OCI-LY3 (cell line): ENCODE measurements at regions not wholly inside any gene's neighbourhood (a gene's known extent, or its start where the extent isn't known, plus 50 kb on each side); places are given as distances from the start of the nearest gene placed in this dataset.

Experiments
- EZH2phosphoT487 ChIP-seq: fragments of 200-600 bp; shearing (Covaris generic); IDR thresholded peaks from 2 replicates; pipeline ENCODE4 v1.6.1; 2018; ENCODE audit warnings: antibody characterized with exemption, mixed run types, low read depth
- TF ChIP-seq, protein P1 (sequence below): fragments of 200-600, 300-600 bp; sonication (generic); IDR thresholded peaks from 2 replicates; pipeline ENCODE4 v1.5.1; 2014; ENCODE audit warnings: antibody characterized with exemption, low read length, low read depth

DNA sequence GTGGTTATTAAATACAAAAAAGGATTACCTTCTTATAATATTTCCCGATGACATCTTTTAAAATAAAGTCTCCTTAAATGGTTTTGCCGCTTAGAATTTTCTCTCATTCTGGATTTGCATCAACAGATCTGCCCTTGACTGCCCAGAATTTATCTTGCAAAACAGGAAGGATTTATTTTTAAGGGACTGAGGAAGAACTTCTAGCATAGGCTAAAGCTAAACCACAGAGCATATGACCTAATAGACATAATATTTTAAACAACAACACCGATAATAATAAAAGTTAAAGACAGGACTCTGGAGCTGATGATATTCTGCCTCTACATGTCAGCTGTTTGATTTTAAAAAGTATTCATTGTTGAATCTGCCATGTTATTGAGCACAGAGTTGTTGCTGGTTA is 145.3 kb upstream of the ADCY2 start:
- TF ChIP-seq, protein P1, sequence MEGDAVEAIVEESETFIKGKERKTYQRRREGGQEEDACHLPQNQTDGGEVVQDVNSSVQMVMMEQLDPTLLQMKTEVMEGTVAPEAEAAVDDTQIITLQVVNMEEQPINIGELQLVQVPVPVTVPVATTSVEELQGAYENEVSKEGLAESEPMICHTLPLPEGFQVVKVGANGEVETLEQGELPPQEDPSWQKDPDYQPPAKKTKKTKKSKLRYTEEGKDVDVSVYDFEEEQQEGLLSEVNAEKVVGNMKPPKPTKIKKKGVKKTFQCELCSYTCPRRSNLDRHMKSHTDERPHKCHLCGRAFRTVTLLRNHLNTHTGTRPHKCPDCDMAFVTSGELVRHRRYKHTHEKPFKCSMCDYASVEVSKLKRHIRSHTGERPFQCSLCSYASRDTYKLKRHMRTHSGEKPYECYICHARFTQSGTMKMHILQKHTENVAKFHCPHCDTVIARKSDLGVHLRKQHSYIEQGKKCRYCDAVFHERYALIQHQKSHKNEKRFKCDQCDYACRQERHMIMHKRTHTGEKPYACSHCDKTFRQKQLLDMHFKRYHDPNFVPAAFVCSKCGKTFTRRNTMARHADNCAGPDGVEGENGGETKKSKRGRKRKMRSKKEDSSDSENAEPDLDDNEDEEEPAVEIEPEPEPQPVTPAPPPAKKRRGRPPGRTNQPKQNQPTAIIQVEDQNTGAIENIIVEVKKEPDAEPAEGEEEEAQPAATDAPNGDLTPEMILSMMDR = no peak
- no peak for TF ChIP-seq EZH2phosphoT487
